Memory B cell (primary cell): ENCODE measurements at regions not wholly inside any gene's neighbourhood (a gene's known extent, or its start where the extent isn't known, plus 50 kb on each side); places are given as distances from the start of the nearest gene placed in this dataset.

ENCODE experiments used
- ATAC-seq: fragments of 150-1000 bp; cut with Tn5 transposase; 2 replicates; pipeline ENCODE4 v1.10.0; 2021; ENCODE audit warnings: low read depth, mild to moderate bottlenecking, moderate library complexity
- DNase-seq, 2 donors: peaks; one replicate each; pipeline ENCODE4 v3.0.0; 2022; ENCODE audit warnings: low spot score in 2 of 2
- H3K27ac Mint-ChIP-seq: one replicate; pipeline ENCODE4 v1.8.0; 2022; ENCODE audit warnings: mild to moderate bottlenecking, moderate library complexity, mixed read lengths
- H3K27me3 Mint-ChIP-seq: one replicate; pipeline ENCODE4 v1.8.0; 2022; ENCODE audit warnings: mixed read lengths
- H3K36me3 Mint-ChIP-seq: one replicate; pipeline ENCODE4 v1.8.0; 2022; ENCODE audit warnings: mild to moderate bottlenecking, mixed read lengths
- H3K4me1 Mint-ChIP-seq: one replicate; pipeline ENCODE4 v1.8.0; 2022; ENCODE audit warnings: mixed read lengths
- H3K4me3 Mint-ChIP-seq: one replicate; pipeline ENCODE4 v1.8.0; 2022; ENCODE audit warnings: mild to moderate bottlenecking, moderate library complexity, mixed read lengths
- H3K9me3 Mint-ChIP-seq: one replicate; pipeline ENCODE4 v1.8.0; 2022; ENCODE audit warnings: mixed read lengths

- H3K27me3 Mint-ChIP-seq, result no peaks in the 10 kb centered on the region
- H3K27ac Mint-ChIP-seq, result no peak overlapping the region
- DNase-seq (no peak), ATAC-seq (no peak)
- no peak overlapping the region for H3K4me3 Mint-ChIP-seq
- peaks cover 6% of the 10 kb centered on the region for H3K9me3 Mint-ChIP-seq
- no peaks in the 10 kb centered on the region for H3K36me3 Mint-ChIP-seq
- no peaks in the 10 kb centered on the region for H3K4me1 Mint-ChIP-seq
Measured at GRCh38 chr6:23418095-23418494, 707.9 kb upstream of the NRSN1 start.

GRCh38 chr6:23419046-23419445 lies 707.0 kb upstream of the NRSN1 start:
- ATAC-seq (no peak), DNase-seq (no peak)
- H3K4me1 Mint-ChIP-seq, result no peaks in the 10 kb centered on the region
- H3K9me3 Mint-ChIP-seq, result peaks cover 9% of the 10 kb centered on the region
- no peaks in the 10 kb centered on the region for H3K27me3 Mint-ChIP-seq
- no peak overlapping the region for H3K4me3 Mint-ChIP-seq
- H3K27ac Mint-ChIP-seq, result no peak overlapping the region
- no peaks in the 10 kb centered on the region for H3K36me3 Mint-ChIP-seq

DNA sequence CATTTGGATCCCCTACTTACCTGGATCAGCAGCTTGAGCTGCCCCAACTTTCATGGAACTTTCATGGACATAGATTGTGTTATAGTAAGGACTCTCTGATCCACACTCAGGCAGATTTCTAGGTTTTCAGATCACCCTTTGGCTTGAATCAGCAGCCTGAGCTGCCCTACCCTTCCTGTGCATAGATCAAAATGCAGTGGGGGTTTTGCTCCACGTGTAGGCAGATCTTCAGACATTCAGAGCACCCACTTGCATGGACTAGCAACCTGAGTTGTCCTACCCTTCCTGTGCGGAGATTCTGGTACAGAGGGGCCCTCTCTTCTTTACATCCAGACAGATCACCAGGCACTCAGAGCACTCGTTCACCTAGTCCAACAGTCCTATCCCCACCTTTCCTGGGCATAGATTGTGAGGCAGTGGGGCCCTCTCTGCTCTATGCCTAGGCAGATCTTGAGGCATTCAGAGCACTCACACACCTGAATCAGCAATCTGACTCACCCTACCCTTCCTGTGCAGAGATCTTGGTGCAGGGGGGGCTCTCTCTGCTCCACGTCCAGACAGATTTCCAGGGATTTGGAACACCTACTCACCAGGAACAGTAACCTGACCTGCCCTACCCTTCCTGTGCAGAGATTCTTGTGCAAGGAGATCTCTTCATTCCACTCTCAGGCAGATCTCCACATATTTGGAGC lies 705.2 kb upstream of the NRSN1 start:
- Mint-ChIP-seq H3K27ac (no peak overlapping the region), H3K27me3 (no peaks in the 10 kb centered on the region), H3K9me3 (peaks cover 9% of the 10 kb centered on the region), H3K4me3 (no peak overlapping the region), H3K36me3 (no peaks in the 10 kb centered on the region), H3K4me1 (no peaks in the 10 kb centered on the region)
- DNase-seq (no peak), ATAC-seq (no peak)

DNA sequence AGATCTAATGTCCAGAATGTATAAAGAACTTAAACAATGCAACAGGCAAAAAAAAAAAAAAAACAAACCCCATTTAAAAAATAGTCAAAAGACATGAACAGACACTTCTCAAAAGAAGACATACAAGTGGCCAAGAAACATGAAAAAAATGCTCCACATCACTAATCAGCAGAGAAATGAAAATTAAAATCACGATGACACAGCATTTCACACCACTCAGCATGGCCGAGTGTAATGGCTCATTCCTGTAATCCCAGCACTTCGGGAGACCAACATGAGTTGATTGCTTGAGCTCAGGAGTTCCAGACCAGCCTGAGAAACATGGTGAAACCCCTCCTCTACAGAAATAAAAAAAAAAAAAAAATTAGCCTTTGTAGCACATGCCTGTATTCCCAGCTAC lies 701.4 kb upstream of the NRSN1 start:
- H3K27me3 Mint-ChIP-seq, result no peaks in the 10 kb centered on the region

DNA sequence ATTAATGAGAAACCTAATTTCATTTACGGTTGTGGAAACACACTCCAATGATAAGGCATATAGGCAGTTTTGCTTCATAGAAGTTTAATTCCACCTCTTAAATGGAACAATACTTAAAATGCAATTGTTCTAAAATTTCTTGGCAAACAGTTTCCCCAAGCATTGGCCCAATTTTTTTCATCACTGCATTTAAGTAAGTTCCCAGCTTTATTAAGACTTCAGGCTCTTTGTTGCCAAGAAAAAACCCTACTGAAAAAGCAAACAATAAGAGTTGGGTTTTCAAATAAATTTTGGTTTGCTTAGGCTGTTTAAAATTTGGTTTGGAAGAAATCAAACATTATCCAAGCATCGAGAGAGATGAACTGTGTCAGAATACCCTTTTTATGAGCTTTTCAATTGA lies 690.9 kb upstream of the NRSN1 start:
- H3K9me3 Mint-ChIP-seq, result peaks cover 17% of the 10 kb centered on the region
- ATAC-seq, result no peak
- H3K27me3 Mint-ChIP-seq, result no peaks in the 10 kb centered on the region
- no peaks in the 10 kb centered on the region for H3K36me3 Mint-ChIP-seq
- no peak overlapping the region for H3K27ac Mint-ChIP-seq
- no peaks in the 10 kb centered on the region for H3K4me1 Mint-ChIP-seq
- no peak overlapping the region for H3K4me3 Mint-ChIP-seq
- no peak for DNase-seq

More for the DNA sequence above, 701.4 kb upstream of the NRSN1 start:
- Mint-ChIP-seq H3K4me3 (no peak overlapping the region), H3K36me3 (no peaks in the 10 kb centered on the region), H3K27ac (no peak overlapping the region), H3K9me3 (peaks cover 11% of the 10 kb centered on the region), H3K4me1 (no peaks in the 10 kb centered on the region)
- ATAC-seq (no peak), DNase-seq (no peak)

DNA sequence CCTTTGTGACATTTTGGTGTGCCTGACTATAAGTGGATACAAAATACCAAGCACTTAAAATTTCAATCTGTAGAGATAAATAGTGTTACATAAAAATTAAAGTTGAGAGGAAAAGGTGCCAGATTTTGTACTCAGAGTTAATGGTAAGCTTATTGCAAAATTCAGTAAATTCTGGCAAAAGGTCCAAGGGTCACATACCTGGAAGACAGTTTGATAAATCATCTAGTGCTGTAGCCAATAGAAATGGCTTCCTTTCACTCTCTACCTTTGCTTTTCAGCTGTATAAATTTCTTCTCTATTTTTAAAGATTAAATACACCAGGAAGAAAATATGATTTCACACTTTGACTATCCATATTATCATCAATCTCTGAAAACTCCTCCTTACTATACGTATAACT lies 690.2 kb upstream of the NRSN1 start:
- no peak for ATAC-seq
- H3K9me3 Mint-ChIP-seq, result peaks cover 16% of the 10 kb centered on the region

DNA sequence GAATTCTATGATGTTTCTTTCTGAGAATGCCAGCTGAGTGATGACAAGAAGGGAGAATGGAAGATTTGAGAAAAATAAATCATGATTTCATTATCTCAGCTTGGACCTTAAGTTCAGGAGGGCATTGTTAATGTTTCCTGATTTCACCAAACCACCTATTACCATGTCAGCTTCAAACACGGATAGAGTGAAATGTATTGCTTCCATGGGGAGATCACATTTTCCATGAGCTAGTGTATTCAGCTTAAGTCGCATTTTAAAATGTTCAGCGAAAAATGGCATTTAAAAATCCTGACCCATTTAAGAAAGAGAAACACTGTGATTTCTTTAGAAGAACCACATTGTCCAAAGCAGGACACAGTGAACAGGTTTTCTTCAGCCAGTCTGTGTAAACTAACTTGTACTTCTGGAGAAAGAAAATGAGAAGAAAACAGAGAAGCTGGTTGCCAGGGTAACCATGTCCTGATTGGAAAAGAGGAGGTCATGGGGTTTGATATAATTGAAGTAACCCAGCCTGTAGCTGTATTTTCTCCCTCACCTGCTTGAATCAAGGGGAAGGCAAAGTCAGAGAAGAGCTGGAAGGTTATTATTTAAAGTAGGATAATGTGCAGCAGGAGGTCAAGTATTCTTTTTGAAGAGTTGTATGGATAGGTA lies 684.1 kb upstream of the NRSN1 start:
- DNase-seq (no peak), ATAC-seq (no peak)
- Mint-ChIP-seq H3K27ac (no peak overlapping the region), H3K9me3 (peaks cover 18% of the 10 kb centered on the region), H3K4me3 (no peak overlapping the region), H3K27me3 (no peaks in the 10 kb centered on the region), H3K36me3 (no peaks in the 10 kb centered on the region), H3K4me1 (no peaks in the 10 kb centered on the region)

More for the DNA sequence above, 690.2 kb upstream of the NRSN1 start:
- Mint-ChIP-seq H3K4me3 (no peak overlapping the region), H3K27ac (no peak overlapping the region), H3K4me1 (no peaks in the 10 kb centered on the region), H3K36me3 (no peaks in the 10 kb centered on the region), H3K27me3 (no peaks in the 10 kb centered on the region)
- DNase-seq, result no peak

DNA sequence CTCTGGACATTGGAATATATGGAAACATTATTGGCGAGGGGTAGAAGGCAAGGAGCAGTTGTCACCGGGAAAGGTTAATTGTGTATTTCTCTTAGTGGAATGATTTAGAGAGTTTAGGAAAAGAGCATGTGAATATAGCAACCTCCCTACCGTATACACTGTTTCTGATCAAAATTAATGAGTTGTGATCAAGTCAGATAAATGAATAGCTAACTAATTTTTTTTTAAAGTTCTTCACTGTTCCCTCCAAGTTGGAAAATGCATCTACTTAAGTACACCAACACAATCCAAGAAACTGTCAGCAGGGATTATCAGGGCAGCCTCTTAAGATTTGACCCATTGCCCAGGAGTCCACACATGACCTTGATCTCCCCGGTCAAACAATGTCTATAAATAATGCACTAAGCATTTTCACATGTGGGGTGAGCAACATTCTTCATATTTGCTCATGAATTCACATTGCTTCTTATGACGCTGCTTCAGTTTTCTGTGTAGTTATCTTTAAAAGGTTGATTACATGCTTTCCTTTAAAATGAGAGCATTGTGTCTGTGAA lies 680.8 kb upstream of the NRSN1 start:
- ATAC-seq (no peak), DNase-seq (no peak)
- no peak overlapping the region for H3K27ac Mint-ChIP-seq
- H3K4me1 Mint-ChIP-seq, result no peaks in the 10 kb centered on the region
- no peaks in the 10 kb centered on the region for H3K36me3 Mint-ChIP-seq
- H3K9me3 Mint-ChIP-seq, result peaks cover 15% of the 10 kb centered on the region
- H3K27me3 Mint-ChIP-seq, result no peaks in the 10 kb centered on the region
- no peak overlapping the region for H3K4me3 Mint-ChIP-seq

GRCh38 chr6:23446469-23446967 lies 679.5 kb upstream of the NRSN1 start:
- no peak overlapping the region for H3K4me3 Mint-ChIP-seq
- ATAC-seq (no peak), DNase-seq (no peak)
- H3K27me3 Mint-ChIP-seq, result no peaks in the 10 kb centered on the region
- no peak overlapping the region for H3K27ac Mint-ChIP-seq
- no peaks in the 10 kb centered on the region for H3K4me1 Mint-ChIP-seq
- no peaks in the 10 kb centered on the region for H3K36me3 Mint-ChIP-seq
- peaks cover 12% of the 10 kb centered on the region for H3K9me3 Mint-ChIP-seq

DNA sequence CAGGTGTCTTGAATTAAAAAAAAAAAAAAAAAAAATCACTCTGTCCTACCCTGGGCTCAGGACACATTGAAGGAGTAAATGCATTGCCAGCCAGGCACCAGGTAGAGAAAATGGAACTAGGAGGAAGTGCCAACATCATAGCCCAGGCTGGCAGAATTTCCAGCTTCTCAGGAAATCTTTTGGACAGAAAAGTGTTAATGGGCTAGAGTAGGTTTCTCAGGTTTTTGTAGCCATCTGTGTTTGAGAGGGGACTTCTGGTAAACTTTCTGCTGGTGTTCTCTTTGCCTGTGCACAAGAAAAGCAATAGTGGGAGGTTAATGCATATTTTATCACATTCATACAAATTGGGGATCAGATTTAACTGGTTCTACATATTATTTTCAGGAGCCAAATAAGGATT lies 678.3 kb upstream of the NRSN1 start:
- H3K4me3 Mint-ChIP-seq, result no peak overlapping the region
- DNase-seq, result no peak
- H3K27me3 Mint-ChIP-seq, result no peaks in the 10 kb centered on the region
- no peak for ATAC-seq
- H3K36me3 Mint-ChIP-seq, result no peaks in the 10 kb centered on the region
- H3K4me1 Mint-ChIP-seq, result no peaks in the 10 kb centered on the region
- peaks cover 14% of the 10 kb centered on the region for H3K9me3 Mint-ChIP-seq
- H3K27ac Mint-ChIP-seq, result no peak overlapping the region

DNA sequence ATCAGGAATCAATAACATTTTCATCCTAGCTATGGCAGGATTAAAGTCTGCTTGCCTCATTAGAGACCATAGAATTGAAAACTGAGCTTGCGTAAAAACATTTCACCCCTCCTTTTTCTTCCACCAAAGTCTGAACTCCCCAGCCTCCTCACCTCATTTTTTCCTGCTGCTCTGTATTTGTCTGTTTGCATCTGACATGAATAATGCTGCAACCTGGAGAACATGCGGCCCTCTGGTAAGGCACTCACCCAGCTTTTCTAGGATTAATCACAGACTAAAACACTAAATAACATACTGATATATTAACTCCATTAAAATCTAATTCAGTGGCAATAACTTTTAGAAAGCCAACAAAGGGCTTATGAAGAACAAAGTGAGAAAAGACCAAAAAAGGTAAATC lies 677.7 kb upstream of the NRSN1 start:
- ATAC-seq (no peak), DNase-seq (no peak)
- H3K36me3 Mint-ChIP-seq, result no peaks in the 10 kb centered on the region
- no peaks in the 10 kb centered on the region for H3K4me1 Mint-ChIP-seq
- no peak overlapping the region for H3K4me3 Mint-ChIP-seq
- peaks cover 15% of the 10 kb centered on the region for H3K9me3 Mint-ChIP-seq
- no peaks in the 10 kb centered on the region for H3K27me3 Mint-ChIP-seq
- H3K27ac Mint-ChIP-seq, result no peak overlapping the region

DNA sequence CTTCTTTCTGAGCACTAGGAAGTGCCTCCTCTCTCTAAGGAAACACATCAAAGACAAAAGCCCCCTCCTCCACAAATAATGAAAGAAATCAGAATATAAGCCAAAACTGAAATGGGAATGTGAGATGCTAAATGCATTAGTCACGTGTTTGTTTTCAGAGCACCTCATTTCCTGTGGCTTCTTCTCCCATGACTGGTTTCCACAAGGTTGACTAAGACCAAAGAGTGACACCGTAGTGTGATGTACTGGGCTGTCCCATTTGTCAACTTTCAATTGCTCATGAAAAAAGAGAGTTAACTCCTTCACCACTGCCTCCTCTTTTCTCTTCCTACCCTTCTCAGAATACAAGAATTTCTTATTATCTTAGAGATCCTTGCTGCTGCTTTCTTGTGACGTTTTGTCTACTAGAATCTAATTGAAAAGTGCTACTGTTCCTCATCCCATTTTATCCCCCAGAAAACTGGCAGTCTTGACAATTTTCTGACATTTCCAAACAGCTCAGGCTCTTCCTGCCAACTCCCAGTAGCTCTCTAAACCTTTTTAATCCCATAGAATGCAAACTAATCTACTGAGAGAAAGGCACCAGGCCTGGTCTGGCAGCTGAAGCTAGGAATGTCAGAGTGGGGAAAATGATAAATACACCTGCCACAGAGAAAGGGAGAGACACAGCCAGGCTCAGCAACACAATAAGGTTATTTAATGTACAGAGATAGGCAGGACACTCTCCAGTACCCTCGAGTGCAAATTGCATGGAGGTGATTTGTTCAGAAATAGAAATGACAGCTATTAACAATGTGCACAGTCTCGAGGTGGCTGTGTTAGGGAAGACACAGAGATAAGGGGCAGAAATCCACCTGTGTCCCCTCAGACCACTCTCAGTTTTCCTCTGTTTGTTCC lies 671.7 kb upstream of the NRSN1 start:
- ATAC-seq (no peak), DNase-seq (no peak)
- no peaks in the 10 kb centered on the region for H3K36me3 Mint-ChIP-seq
- H3K9me3 Mint-ChIP-seq, result peaks cover 13% of the 10 kb centered on the region
- no peaks in the 10 kb centered on the region for H3K27me3 Mint-ChIP-seq
- no peak overlapping the region for H3K4me3 Mint-ChIP-seq
- no peaks in the 10 kb centered on the region for H3K4me1 Mint-ChIP-seq
- H3K27ac Mint-ChIP-seq, result no peak overlapping the region

DNA sequence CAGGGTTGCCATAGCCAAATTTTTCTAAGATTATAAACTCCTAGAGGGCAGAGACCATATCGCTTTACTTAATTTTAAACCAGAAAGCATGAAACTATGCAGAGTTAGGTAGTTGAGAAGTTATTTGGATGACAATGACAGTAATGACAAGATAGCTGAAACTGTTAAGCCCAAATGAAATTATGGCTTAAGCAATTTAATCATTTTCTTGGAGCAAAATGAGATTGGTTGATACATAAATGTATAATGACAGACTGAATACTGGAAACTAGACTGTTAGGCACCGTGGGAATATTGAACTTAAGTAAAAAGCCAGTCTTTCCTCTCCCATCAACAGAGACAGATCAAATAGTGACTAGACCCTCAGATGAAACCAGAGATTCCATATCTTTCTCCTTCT lies 670.3 kb upstream of the NRSN1 start:
- Mint-ChIP-seq H3K27ac (no peak overlapping the region), H3K27me3 (no peaks in the 10 kb centered on the region), H3K9me3 (peaks cover 11% of the 10 kb centered on the region), H3K4me1 (no peaks in the 10 kb centered on the region), H3K4me3 (no peak overlapping the region), H3K36me3 (no peaks in the 10 kb centered on the region)
- ATAC-seq (no peak), DNase-seq (no peak)

DNA sequence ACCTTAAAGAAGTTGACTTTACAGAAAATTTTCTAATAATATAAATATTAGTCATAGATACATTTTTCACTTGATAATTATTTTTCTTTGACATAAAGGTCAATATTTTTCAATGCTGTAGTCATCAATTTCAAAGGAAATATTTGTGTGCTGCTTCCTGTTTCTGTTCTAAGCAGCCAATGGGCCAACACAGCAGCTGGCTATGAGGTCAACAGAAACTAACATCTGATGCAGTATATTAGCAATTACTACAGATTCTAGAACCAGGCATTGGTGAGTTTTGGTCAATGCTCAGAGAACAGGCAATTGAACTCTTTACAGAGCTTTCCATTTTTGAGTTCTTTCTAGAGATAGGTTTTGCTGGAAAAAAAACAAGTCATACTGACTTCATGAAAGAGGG lies 669.6 kb upstream of the NRSN1 start:
- peaks cover 11% of the 10 kb centered on the region for H3K9me3 Mint-ChIP-seq
- ATAC-seq, result no peak
- H3K4me1 Mint-ChIP-seq, result no peaks in the 10 kb centered on the region
- H3K27ac Mint-ChIP-seq, result no peak overlapping the region
- H3K36me3 Mint-ChIP-seq, result no peaks in the 10 kb centered on the region
- H3K27me3 Mint-ChIP-seq, result no peaks in the 10 kb centered on the region
- no peak overlapping the region for H3K4me3 Mint-ChIP-seq
- DNase-seq, result no peak
